GM21390 (cell line): ENCODE measurements at regions not wholly inside any gene's neighbourhood (a gene's known extent, or its start where the extent isn't known, plus 50 kb on each side); places are given as distances from the start of the nearest gene placed in this dataset.

Source experiments
- ATAC-seq: cut with Tn5 transposase; IDR thresholded peaks from one replicate; pipeline ENCODE4 v1.9.1; 2021; ENCODE audit not compliant: unreplicated experiment

DNA sequence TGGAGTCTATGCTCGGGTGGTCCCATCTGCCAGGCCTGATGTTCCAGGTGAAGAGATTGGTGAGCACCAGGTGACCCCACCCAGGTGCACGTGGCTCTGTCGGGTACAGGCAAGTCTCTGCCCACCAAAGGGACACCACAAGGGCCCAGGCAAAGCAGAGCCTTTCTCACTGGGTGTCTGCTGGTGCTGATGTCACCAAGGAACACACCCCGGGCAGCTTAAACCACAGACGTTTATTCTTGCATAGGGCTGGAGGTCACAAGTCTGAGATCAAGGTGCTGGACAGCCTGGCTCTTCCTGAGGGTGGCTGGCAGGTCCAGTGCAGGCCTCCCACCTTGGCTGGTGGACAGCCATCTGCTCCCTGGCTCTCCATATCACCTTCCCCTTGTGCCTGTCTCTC lies 100.7 kb upstream of the CD93 start:
- ATAC-seq, result no peak

DNA sequence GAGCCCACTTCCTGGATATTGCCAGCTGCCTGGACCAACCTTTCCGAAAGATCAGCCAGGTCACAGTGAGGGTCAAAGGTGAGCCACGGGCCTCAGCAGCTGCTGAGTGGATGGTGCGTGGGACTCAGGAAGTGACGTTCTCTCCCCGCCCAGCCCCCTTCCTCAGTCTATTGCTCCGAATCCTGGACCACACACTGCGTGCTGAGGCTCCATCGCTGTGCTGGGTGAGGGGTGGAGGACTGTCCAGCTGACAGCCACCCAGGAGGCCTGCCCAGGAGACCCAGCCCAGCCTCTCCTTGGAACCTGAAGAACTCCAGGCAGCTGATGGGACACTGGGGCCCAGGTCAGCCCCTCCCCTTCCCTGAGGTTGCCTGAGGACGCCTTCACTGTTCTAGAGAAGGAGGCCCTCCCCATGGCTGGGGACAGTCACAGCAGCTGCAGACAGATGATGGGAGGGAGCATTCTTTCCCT lies 94.4 kb upstream of the CD93 start:
- no peak for ATAC-seq

DNA sequence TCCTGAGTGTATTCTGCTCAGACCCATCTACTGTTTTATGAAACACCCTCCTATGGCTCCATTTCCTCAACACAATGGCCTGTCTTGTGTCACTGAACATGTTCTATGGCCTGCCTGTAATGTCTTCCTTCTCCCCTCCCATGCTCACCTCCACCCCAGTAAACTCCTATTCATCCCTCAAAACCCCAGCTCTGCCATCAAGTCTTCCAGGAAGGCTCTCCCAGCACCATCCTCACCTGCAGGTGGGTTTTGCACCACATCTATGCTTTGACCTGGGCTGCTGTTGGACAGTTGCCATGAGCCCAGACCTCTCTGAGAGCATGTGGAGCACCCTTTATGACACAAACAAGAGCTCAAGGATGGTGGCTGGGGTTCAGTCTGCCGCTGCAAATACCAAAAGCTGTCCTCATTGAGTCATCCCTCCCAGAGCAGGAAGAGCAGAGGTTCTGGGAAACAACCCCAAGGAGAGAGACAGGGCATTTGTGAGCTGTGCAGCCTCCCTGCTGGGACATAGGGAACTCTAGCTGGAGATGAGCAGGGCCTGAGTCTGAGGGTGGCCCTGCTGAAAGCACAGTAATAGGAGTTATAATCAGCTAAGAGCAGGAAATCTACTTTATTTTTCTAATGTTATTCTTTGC lies 93.8 kb upstream of the CD93 start:
- ATAC-seq, result no peak

DNA sequence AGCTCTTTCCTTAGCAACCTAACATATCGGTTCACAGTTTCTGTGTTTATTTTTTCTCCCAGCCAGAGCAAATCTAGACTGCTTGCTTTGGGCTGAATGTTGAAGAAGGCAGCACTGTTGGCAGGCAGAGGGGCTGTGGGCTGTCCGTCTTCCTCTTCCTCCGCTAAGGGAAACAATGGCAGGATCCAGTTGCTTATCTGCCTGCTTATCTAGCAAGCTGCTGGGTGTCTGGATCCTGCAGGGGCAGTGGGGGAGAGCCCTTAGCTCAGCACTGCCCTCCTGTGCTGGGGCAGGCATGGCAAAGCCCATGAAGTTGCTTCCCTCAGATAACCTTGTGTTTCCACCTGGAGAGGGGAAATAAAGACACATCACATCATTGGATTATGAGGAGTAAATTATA lies 92.7 kb upstream of the CD93 start:
- no peak for ATAC-seq

DNA sequence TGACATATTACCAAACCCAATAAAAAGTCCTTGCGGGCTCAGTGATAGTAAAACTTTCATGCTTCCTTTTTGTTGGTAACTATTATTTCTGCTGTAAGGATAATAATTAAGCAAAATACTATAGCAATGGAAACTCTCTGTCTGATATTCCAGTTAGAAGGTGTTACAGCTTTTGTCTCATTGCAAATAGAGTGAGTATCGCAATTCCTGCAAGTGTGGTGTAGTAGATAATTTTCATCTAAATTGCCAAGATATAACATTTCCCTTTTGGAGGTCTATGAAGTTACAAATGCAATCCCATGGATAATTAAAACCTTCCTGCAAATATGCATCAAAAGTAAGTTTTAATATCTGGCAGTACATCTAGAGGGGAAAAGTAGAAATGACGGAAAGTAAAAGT lies 88.7 kb upstream of the CD93 start:
- no peak for ATAC-seq

DNA sequence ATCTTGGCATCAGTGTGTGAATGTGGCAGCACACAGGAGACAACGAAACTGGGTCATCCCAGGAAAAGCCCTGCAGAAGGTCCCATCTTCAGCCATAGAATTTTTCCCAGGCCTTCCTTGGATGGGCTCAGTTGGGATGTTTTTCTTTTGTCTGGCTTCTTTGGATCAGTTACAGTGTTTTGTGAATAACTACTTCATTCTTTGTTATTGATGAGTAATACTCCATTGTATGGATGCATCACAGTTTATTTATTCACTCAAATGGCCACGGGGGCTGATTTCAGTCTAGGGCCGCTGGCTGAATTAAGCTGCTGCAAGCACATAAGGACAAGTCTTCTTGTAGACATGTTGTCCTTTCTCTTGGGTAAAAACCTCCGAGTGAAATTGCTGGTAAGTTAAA lies 81.3 kb upstream of the CD93 start:
- ATAC-seq, result no peak

DNA sequence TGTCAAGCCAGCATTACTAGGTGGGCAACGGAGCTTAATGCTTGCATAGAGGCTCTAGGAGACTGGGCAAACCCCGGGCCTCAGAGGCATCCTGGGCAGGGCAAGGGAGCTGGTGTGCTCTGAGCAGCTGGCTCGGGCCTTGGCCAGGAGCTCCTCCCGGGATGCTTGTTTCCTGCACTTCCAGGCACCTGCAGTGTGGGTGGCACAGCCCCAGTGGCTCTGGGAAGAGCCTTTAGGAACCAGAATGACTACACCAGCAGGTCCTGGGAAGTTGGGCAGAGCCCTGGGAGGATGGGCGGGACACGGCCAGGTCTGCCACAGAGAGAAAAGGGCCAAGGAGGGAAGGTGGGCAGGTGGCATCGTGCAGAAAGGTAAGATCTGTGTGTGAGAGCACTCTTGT lies 80.4 kb upstream of the CD93 start:
- ATAC-seq, result no peak

DNA sequence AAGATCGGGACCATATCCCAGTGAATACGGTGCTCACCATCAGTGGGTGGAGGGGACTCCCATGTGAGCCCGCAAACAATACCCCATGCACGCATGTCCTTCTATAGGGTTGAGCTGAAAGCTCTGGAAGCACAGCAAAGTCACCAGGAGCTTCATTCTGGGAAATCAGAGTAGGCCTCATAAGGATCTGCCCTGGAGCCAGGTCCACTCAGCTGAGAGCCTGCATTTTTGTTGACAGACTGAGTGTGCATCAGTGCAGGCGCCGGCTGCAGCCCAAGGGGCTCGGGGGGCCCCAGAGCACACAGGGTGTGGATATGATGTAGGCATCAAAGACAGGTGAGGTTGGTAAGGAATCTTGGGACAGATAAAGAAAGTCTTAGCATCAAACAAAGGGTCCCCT lies 79.8 kb upstream of the CD93 start:
- ATAC-seq, result no peak

DNA sequence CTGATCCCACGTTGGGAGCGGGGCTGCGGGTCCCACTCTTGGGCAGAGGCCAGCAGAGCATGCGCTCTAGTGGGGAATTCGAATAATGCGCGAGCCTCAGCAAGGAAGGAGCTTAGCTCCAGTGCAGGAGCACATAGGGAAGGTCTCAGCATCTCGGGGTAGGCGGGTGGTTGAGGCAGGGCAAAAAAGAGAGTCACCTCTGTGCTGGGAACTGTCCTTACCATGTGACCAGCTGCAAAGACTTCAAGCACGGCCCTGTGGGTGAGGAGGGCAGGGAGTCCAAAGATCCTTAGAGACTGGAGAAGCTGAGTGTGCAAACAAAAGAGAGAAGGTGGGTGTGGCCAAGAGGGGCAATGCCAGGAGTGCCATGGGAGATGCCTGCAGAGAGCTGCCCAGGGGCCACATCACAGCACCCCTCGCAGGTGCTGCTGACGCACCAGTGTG lies 79.2 kb upstream of the CD93 start:
- no peak for ATAC-seq

DNA sequence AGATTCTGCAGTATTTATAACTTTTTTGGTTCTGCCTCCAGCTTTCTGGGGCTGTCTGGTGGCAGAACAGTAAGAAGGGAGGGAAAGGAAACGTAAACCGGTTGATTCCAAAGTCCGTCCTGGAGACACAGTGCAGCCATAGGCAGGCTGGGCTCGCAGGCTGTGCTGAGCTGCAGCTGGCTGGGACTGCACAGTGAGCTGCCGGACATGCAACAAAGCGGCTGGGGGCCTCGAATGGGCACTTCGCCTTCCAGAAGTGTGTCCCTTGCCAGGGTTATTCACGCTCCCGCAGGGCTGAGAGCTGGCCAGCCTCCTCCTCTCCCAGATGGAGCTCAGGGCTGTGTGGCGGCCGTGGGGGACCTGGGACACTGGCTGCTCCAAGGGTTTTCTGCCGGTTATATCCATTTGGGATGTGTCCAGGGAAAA lies 78.1 kb upstream of the CD93 start:
- ATAC-seq, result no peak

DNA sequence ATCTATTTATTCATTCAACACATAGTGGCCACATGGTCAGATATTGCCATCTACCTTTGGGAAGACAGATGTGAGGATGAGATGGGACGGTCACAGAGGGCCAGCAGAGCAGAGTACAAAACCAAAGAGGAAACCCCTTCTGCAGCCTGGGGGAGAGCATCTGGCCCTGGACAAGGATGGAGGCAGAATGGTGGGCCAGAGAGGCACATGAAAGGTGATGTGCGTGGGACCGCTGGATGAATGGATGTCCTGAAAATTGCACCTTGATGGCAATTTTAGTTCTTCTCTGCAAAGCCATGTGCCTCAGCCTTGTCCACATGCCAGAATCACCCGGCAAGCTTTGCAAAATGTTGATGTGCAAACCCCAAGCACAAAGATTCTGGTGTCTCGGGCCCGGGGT lies 77.4 kb upstream of the CD93 start:
- no peak for ATAC-seq

DNA sequence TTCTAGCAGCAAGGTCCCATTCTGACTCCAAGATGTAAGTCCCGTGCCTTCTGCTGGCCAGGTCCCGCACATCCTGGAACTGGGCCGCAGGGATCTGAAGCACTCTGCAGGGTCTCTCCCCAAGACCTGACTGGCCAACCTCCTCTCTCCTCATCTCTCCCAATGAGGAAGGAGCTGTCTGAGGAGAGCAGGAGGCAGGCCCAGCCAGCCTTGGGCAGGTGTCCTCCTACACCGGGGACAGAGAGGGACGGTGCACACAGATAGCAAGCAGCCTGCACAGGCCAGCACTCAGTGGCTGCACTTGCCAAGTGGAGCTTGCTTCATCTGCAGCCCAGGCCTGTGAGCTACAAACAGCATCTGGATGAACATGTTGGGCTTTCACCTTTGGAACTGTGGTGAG lies 76.8 kb upstream of the CD93 start:
- ATAC-seq, result no peak

DNA sequence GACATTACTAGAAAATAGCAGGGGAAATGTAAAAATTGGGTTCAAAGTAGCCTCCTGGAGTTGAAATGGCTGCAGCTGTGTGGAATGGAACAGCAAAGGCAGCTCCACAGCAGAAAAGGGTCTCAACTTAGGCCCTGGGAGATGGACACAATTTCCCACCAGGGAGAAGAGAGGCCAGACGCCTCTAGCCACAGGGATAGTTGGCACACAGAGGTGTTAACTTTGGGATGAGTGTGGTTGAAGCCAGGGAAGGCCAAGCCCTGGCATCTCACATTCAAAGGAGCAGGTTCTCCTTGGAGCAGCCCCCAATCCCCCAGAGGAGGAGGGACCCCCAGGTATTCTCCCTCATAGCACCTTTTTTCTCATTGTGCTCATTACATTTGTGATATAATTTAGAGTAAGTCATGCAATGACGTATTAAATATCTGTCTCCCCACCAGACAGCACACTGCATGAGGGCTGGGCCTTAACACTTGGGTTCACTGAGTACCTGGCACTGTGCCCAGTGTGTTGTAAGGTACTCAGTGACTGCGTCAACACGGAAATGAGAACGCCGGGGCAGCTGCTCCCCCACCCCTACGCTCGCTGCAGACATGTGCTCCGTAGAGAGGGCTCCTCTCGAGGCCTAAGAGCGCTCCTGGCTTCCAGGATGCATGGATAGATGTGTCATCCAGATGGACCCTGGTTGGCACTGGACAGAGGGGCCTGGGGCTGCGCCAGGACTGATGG lies 76.0 kb upstream of the CD93 start:
- ATAC-seq, result no peak

DNA sequence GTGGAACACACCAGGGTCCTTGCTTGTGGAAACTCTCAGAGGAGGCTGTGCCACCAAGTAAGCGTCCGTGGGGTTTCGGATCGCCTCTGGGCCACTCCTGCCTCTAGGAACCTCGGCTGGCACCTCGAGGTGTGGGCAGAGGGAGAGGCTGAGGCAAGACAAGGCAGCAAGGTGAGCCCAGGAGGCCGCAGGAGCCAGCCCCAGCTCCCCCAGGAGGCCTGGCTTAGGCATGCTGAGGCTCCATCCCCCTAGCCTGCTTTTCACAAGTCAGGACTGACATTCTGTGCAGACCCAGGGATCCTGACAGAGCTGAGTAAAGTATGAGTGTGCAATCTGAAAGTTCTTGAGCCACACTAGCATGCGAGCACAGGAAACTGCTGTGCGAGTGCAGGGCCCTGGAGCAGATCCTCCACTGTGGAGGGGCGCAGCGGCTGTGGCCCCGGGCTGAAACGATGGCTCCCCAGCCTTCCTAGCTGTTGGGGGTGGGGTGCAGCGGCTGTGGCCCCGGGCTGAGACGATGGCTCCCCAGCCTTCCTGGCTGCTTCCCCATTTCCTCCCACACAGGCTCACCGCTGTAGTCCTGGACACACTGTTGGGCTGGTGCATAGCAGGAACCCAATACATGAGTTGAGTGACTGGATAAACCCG lies 75.2 kb upstream of the CD93 start:
- no peak for ATAC-seq

DNA sequence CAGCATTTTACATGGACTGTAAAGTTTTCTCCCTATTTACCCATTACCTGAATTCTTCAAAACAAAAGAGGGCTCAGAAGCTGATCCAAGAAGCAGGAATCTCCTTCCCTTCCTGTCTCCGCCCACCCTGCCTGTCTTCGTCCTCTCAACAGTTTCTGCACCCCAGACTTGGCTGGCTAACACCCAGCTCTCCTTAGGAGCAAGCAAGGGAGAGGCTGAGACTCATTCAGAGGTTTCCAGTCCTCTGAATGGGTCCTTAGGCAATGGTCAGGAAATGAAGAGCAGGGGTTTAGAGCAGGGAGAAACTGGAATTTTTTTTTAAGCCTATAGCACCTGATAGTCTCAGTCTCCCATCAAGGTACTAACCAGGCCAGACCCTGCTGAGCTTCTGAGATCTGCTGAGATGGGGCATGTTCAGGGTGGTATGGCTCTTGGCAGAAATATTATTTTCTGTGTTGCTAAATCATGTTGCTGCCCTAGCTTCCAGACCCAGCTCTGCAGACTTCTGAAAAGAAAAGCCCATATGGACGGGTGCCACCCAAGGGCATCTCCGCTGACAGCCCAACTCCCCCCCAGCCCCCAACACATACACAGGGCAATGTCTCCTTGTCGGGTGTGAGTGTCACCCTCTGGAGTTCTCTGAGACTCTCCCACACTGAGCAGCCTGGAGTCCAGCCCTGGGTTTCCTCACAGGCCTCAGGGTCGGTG lies 74.6 kb upstream of the CD93 start:
- ATAC-seq, result no peak

DNA sequence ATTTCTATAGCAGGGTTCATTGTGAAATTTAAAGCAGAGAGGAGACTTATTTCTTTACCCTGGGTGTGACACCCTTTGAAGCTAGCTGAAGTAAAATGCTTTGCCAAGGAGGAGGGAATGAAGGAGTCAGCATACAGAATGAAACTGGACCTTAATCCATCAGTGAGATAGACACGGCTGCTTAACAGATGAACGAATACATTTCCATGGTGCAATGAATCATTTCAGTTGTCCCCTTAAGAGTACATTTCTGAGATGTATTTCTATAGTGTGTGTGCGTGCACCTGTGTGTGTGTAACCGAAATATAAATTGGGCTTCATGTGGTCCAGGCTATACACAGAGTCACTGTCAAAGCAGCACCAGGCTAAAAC lies 73.8 kb upstream of the CD93 start:
- no peak for ATAC-seq

DNA sequence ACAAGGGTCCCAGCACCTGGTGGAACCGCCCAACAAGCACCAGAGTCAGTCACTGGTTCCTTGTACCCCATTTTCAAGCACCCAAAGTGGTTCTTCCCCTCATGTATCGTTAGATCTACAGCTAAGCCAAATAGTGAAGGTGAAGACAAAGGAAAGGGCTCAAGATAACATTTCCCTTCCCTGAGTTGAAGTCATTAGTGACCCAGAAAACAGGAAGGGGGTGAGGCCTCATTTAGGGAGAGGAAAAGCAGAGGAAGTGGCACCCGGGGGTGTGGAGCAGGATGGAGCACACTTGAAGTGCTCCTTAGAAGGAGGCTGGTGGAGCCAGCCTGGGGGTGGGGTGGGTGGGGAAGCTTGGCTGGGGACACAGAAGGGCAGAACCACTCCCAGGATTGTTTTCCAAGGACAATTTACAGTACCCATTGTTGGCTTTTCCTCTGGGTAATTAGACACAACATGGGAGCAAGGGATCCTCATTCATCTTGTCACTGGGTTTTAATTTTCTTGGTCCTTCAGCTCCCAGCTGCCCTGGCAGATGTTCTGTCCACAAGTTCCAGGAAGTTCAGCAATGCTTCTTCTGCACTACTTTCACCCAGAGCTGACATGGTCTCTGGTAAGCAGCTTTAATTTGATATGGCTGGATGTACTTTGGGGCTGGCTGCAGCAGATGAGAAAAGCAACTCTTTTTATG lies 73.3 kb upstream of the CD93 start:
- ATAC-seq, result no peak

DNA sequence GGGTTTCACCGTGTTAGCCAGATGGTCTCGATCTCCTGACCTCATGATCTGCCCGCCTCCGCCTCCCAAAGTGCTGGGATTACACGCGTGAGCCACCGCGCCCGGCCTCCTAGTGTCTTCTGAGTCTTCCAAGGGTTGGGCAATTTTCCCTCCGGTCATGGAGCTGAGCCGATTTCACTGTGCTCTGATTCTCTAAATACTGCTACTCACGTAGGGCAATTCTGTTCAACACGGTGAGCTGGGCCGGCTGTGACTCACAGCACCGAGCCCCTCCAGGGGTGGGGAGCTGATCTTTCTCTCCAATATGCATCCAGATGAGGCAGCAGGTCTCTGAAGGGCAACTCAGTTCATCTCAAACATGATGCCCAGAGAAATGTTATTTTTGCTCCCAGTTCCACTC lies 71.6 kb upstream of the CD93 start:
- no peak for ATAC-seq

DNA sequence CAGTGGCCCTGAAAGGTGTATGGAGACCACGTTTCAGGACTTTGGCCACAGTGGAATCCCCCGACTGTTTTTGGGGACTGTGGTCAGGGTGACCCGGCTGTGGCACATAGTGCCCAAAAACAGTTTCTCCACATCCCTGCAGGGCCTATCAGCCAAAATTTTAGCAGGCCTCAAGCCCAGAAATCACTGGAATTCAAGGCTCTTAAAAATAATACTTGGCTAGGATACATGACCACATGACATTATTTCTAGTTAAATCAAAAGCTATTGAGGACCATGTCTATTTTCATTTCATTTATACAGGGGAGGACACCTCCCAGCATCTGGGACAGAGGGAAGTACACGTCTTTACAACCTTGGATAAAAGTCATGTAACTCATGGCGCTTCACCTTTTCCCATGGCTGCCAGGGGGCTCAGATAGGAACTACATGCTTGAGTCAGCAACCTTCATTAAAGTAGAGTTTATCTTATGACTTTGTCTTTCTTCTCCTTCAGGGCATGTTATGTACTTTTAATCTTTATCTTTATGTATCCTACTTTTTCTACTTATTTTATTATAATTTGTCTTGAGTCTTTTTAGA lies 70.8 kb upstream of the CD93 start:
- no peak for ATAC-seq

DNA sequence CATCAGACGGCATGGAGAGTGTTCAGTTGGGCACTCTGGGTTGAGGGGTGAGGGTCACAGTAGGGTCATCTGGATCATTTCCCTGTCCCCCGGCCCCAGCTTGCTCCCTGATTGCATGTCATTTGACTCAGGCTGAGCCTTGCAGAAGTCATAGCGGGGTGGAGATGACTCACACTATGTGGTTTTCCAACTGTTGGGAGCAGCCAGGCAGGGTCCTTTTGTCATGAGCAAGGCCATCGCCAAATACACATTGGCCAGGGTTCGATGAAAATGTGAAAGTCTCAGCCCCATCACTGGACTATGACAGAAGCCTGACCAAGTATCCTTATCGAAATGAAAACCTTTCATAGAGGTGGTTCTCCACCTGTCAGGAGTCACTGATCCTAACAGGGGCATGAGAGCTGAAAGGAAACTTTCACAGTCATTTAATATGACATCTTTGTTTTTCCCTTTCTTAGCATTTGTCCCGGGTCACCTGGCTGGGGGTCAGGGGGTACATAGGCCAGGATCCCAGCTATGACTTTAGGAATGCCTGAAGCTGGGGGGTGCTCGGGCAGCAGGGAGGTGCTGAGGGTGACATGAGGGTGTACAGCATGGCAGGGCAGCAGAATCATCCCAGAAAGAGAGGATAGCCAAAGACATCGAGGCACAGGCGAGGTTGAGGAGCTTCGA lies 70.2 kb upstream of the CD93 start:
- ATAC-seq, result no peak
